HG02852 (cell line): ENCODE measurements at regions not wholly inside any gene's neighbourhood (a gene's known extent, or its start where the extent isn't known, plus 50 kb on each side); places are given as distances from the start of the nearest gene placed in this dataset.
"Not testable (repeated sequence)": the region's sequence is repeated elsewhere in the genome, so short reads cannot be mapped to it uniquely, and the experiment has no call there.

ENCODE experiments used
- ATAC-seq: cut with Tn5 transposase; IDR thresholded peaks from one replicate; pipeline ENCODE4 v1.9.1; 2021; ENCODE audit warnings: mild to moderate bottlenecking, moderate library complexity; ENCODE audit not compliant: unreplicated experiment

DNA sequence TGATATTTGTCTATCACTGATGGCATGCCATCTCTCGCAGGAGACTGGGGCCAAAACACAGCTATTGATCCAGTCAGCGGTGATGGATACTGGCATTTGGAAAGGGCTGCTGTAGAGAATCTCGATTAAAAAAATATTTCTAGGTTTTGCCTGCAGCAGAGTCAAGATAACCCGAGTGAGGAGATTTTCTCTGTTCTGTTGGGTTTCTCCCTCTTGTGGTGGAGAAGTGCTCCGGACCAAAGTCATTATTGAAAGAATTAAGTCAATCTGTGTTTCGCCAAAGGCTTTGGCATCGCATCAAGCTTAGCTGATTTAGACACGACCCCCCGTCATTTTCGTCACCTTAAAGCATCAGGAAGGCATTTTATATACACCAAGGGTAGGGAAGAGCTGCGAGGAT, 97.1 kb upstream of the IRX2 start:
- ATAC-seq, result no peak

DNA sequence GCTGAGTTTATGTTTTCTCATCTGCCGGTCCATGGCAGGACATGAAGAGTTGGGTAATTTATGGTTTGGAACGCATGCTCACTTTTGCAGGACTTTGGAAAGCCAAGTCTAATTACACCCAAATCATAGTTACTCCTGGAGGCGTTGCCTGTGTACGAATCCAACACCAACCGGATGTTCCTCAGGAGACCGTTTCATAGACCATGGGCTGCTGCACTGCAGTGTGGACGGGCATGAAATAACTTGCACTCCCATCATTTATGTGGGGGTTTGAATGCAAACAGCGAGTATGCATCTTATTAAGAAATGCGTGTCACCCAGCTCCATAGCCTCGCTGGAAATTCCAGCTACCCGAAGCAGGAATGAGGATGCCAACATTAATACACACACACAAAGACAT, 96.1 kb upstream of the IRX2 start:
- no peak for ATAC-seq

DNA sequence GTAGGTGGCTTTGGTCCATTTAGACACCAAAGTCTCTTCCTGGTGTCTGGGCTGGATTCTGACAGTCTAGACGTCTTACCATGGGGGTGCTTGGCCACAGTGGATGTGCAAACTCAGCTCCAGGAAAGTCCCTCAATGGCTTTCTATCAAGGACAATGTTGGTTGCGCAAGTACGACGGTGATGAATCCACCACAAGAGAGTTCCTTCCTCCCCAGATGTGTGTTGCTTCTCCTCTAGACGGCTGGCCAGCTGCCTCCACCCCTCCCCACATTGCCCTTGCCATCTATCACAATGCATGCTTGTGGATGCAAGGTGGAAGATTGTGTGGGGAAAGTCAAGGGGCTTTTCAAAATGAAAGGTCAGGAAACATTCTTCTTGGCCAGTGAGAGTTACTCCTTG, 89.7 kb upstream of the IRX2 start:
- no peak for ATAC-seq

DNA sequence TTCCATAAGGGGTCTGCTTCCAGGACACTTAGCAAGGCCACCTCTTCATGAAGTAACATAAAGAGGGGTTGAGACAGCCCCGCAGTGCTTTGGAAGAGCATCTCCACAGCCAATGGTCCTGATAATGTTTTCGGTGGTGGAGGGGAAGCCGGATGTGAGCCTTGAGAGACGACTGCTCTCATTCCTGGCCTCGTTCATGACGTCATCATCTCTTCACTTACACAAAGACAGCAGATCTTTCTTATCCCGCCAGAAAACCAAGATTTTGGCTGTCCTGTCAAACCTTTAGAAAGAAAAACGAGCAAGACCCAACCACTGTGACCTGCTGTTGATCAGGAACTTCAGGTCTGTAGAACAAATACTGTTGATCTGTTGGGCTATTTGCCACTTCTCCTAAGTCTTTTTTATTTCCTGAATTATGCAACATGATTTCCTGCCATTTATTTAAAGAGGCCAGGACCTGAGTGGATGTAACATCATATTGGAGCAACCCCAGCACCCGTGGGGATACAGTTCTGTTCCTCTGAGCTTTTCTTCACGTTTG, 89.0 kb upstream of the IRX2 start:
- no peak for ATAC-seq

DNA sequence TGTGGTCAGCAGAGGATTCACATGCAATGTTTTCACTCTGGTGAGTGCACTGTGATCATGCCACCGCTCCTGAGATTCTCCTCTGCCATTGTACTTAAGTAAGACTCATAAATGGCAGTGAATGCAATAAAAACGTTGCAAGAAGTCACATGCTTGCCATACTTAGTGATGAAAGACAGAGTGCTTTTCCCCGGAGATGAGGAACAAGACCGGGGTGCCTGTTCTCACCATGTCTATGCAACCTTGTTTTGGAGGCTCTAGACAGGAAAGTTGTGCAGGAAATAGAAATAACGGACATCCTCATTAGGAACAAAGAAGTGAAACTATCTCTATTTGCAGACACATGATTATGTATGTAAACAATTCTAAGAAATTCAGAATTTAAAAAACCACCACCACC, 84.7 kb upstream of the IRX2 start:
- no peak for ATAC-seq

DNA sequence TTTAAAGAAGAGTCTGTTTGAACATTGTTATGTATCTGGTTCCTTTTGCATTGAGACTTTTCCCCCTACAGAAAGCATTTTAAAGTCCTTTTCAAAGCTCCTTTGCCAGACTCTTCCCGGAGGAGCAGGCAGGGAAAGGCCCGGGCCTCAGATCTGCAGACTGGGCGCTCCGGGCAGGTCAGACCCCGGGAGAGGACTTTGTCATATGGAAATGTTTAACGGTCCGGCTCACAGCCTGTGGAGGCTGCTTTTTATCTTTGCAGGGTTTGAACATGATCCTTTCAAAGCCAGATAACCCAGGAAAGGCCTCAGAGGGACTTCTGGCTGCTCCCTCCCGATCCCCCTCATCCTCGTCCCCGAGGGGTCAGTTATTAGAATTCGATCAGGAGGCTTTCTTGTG, 82.1 kb upstream of the IRX2 start:
- no peak for ATAC-seq

DNA sequence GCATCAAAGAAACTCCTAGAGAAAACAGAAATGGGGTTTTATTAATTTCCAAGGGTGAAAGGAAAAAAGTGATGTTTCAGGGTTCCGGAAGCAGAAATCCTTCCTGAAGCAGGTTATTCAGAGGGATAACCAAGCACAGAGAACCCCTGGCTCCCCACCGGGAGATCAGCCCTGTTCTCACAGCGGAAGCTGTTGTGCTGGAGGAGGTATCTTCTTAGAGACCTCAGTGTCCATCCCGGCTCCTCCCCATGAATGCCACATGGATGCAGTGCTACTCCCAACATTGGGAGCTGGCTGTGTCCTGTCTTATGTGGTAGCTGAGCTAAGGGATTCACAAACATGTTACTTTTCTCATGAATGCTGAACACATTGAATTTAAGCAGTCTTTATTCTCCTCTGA, 80.9 kb upstream of the IRX2 start:
- ATAC-seq, result no peak

DNA sequence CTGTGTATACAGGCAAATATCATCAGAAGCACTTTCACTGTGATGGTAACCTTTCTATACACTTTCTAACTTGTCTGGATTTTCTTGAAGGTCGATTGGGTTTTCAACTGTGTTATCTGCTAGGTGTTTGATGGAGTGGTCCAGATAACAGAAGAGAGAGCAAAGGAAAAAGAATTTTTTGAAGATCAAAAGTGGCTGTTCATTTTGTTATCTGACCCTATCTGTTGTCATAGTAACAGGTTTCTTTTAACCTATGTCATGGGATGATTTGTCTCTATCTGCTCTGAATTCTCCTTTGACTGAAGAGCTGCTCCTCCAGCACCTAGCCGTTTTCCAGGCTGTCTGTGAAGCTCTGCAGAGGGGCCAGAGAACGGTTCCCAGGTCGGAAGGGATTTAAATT, 77.8 kb upstream of the IRX2 start:
- ATAC-seq, result no peak

DNA sequence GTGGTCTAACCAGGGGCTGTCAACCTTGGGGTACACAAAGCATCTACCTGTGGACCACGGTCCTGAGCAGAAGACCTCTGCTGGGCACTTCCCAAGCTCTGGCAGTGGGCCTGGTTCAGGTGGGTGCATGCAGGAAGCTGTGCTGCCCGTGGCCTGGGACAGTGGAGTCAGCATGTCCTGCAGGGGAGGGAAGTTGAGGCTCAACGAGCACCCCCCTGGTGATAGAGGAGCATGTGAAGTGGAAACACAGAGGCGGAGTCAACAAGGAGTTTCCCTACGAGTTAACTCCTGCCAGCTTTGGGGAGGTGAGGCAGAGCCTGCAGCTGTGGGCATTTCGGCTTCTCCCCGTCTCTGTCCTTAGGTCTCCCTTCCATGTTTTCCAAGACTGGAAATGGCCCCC, 67.5 kb upstream of the IRX2 start:
- no peak for ATAC-seq

DNA sequence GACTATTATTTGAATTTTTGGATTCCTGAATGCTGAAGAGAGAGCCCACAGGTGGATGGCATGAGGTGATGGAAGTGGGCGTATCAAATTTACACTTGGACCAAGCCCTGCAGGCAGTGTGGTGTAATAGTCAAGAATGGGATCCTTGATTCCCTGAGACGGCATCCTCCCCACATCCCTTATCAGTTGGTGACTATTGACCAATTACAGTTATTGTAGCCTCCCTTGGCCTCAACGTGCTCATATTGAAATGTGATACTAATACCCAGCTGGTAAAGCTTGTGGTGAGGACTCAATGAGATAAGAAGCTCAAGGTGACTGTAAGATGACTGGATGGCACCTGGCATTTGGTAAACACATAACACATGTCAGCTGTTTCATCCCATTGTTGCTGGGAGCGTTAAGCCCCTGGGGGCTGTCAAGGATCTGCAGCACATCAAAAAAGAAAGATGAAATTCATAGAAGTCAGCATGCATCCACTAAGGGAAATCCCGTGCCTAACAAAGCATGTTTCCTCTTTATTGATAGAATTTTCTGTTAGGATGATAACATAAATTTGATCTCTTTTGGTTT, 65.6 kb upstream of the IRX2 start:
- no peak for ATAC-seq

DNA sequence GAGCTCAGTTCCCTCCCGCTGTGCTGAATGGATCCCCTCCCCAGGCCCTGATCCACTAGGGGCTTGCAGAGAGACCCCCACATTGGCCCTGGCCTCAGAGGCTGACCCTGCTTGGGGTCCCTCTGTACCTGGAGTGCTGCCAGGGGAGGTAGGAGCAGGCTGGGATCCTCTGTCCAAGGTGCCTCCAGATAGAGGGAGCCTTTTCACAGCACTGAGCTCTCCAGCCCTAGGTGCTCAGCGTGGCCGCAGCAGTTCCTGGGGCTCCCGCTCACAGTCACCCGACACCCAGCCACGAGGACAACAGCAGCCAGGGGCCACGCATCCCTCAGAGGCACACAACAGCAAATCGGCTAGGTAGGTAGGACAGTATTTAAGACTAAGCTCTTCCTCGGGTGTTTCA, 62.2 kb upstream of the IRX2 start:
- no peak for ATAC-seq

DNA sequence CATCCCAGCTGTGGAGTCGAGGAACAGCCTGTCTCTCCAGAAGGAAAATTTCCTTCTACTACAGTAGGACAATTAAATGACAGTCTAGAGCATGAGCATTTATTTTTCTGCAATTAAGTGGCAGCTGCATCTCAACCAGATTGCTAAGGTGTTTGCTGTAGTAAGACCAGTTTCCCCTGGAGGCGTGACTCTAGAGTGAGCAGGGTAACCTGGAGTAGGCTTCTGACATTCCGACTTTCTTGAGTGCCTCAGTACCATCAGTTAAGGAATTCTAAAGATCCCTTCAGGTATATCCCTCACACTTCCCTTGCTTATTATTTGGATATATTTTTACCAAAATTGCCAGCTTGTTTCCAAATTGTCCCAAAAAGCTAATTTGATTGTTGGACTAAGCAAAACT, 59.2 kb upstream of the IRX2 start:
- ATAC-seq, result no peak

DNA sequence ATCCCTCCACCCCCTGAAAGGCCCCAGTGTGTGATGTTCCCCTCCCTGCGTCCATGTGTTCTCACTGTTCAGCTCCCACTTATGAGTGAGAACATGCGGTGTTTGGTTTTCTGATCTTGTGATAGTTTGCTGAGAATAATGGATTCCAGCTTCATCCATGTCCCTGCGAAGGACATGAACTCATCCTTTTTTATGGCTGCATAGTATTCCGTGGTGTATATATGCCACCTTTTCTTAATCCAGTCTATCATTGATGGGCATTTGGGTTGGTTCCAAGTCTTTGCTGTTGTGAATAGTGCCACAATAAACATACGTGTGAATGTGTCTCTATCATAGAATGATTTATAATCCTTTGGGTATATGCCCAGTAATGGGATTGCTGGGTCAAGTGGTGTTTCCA, 55.8 kb upstream of the IRX2 start:
- ATAC-seq, result not testable (repeated sequence)

DNA sequence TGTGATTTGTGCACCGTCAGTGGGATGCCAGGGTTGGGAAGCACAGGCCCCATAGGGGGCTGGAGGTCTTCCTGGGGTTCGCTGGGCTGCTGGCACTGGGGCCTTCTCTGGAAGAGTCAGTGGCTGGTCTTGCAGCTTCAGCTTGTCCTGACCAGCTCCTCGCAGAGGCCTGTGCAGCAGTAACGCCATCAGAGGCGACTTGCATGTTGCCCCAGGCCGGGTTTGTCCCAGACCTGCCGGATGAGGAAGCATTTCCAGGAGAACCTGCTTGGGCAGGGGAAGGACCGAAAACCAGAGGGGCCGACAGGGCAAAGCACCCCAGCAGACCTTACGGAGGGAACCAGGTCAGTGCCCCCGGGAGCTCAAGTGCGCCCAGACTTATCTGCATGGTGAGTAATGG, 54.7 kb upstream of the IRX2 start:
- no peak for ATAC-seq

DNA sequence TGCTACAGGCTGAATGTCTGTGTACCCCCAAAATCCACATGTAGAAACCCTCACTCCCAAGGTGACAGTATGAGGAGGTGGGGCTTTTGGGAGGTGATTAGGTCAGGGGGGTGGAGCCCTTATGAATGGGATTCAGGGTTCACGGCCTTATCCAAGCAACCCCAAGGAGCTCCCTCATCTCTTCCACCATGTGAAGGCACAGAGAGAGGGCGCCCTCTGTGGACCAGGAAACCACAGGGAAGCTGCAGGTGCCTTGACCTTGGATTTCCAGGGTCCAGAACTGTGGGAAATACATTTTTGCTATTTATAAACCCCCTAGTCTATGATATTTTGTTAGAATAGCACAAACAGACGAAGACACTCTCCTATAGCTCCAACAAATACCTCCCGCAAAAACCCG, 53.6 kb upstream of the IRX2 start:
- ATAC-seq, result no peak

DNA sequence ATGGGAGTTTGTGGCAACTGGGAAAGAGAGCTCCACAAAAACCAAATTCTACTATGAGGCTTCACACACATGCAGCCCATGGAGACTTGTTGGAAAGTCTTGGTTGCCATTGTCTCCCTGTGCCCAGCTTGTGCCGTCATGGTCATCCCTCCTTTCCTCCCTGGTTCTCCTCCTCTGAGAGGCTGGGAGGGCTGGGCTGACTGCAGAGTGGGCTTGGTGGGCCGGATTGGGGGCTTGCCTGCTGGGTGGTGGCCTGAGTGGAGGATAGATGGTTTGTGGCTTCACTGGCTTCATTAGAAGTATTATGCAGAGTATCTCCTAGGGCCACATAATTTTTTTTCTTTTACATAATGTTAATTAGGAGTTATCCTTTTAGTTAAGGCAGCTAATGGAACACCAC, 52.3 kb upstream of the IRX2 start:
- no peak for ATAC-seq

DNA sequence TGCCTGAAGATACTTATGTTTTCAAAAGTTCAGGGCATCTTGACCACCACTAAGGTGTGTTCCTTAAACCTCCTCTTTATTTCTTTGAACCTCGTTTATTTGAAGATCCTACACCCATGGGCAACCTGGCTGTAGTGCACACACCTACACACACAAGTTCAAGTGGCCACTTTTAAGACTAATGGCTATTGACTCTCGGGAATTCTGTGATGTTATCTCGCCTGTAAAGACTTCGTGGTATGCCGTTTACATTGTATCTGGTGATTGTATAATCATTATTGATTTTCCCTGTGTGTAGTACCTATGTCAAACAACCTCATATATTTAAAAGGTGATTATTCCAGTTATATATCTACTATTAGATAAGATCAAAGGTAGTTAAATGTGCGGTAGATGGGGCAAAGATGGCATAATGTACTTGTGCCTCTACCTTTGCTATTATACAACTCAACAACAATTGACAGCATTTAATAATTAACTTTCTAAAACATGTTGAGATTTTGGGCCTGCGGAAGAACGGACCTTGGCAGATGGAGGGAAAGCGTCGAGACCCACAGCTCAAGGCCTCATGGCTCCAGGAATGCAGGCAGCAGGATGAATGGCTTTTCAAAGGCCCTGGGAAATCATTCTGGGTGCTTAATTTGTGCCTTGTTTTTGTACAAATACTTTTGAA, 51.4 kb upstream of the IRX2 start:
- ATAC-seq, result no peak

DNA sequence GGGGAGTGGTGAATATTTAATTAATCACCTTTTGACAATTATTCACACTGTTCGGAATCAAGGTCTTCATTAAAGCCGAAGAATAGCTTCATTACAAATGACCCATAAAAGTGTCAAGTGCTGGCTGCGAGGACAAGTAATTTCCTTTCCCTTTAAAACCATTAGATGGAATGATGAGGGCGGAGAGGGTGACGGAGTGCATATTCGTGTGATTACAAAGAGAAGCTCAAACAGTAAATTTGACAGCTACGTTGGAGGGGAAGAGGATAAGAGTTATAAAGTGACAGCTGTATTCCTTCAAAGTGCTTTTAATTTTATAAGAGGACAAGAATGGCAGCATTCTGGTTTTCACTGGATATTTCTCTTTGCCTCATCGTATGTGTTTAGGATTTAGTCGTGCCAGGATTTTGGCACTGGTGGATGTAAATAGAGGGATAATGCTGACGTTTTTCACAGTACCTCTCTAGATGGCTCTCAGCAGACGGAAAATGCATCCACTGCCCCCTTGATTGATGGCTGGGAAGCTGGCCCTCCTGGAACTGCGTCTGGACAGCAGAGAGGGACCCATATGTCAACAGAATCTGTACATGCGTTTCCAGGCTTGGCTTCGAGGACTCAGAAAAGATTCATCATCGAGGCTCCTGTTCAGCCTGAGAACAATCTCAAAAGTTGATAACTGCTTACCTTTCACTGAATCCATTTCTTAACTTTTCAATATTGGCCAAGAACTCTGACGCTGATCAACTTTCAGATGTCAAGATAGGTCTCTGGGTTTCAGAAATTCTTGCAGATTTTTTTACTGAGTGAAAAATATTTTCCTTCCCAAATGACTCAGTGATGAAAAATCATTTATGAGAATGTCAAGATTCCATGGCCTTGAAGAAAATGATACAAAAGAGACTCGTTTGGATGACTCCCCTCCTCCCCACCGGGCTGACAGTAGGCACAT, 50.4 kb upstream of the IRX2 start:
- no peak for ATAC-seq
